H1 (cell line): ENCODE measurements at regions not wholly inside any gene's neighbourhood (a gene's known extent, or its start where the extent isn't known, plus 50 kb on each side); places are given as distances from the start of the nearest gene placed in this dataset.

ENCODE experiments used
- CTCF ChIP-seq, 3 experiments: IDR thresholded peaks; 1 replicate in 2 of 3; 2 replicates in 1 of 3; pipeline versions ENCODE4 v1.5.1 to v1.6.1; 2011; ENCODE audit warnings: low read length in 3 of 3, mild to moderate bottlenecking in 3 of 3, inconsistent platforms in 2 of 3, low read depth in 1 of 3, moderate library complexity in 1 of 3; ENCODE audit not compliant: insufficient read depth in 1 of 3; ENCODE audit errors: control extremely low read depth in 1 of 3

DNA sequence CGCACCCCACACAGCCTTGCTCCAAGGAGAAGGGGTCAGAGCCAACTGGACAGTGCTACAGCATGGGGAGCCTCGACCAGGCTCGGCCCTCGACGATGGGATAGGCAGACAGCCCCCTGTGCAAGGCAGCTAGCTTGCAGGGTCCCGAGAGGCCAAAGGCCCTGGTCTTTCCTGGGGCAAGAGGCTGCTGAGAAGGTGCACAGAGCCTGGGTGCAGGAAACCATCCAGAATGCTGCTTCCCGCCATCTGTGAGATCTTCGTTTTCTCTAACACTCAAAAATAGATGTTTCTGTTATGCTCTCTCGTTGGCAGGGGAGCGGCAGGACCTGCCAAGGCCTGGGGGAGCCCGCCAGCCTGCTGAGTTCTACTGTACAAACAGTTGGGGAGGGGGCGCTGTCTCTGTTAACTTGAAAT, 168.0 kb upstream of the RTL1 start (continued):
- TF ChIP-seq CTCF (IDR thresholded peaks at IDR 0.05; ENCODE audit: control extremely low read depth in 1 of 3, insufficient read depth in 1 of 3, low read depth in 1 of 3, low read length in 3 of 3) = no peak
